Uterus (tissue), 3 donors: ENCODE measurements at regions not wholly inside any gene's neighbourhood (a gene's known extent, or its start where the extent isn't known, plus 50 kb on each side); places are given as distances from the start of the nearest gene placed in this dataset.

ENCODE experiments used
- DNase-seq, 2 donors: peaks; one replicate each; pipeline ENCODE4 v3.0.0-alpha.2; 2019 to 2020
- H3K27ac ChIP-seq, 2 donors: fragments of 200-600 bp; sonication (generic); 1 replicate in 1 of 2; 2 replicates in 1 of 2; pipeline ENCODE4 v1.5.1; 2016 to 2018
- H3K27me3 ChIP-seq, 2 donors: fragments of 200-600 bp; sonication (generic); one replicate each; pipeline ENCODE4 v1.5.1; 2018 to 2019; ENCODE audit warnings: control low read depth in 1 of 2
- H3K36me3 ChIP-seq, 2 donors: fragments of 200-600 bp; sonication (generic); one replicate each; pipeline ENCODE4 v1.5.1; 2019; ENCODE audit warnings: control low read depth in 1 of 2
- H3K4me1 ChIP-seq, 2 donors: fragments of 200-600 bp; sonication (generic); one replicate each; pipeline ENCODE4 v1.5.1; 2018 to 2019; ENCODE audit warnings: control low read depth in 1 of 2
- H3K4me3 ChIP-seq, 2 donors: fragments of 200-600 bp; sonication (generic); 1 replicate in 1 of 2; 2 replicates in 1 of 2; pipeline ENCODE4 v1.5.1; 2018 to 2019; ENCODE audit warnings: mild to moderate bottlenecking in 1 of 2
- H3K9me3 ChIP-seq, 2 donors: fragments of 200-600 bp; sonication (generic); one replicate each; pipeline ENCODE4 v1.5.1; 2019; ENCODE audit warnings: control low read depth in 1 of 2
- CTCF ChIP-seq, 4 experiments: fragments of 200-600 bp in 2 of 4; fragments of 450-650 bp in 2 of 4; sonication (generic) in 2 of 4; IDR thresholded peaks; one replicate each; pipeline ENCODE4 v1.5.1; 2016 to 2019; ENCODE audit warnings: antibody characterized with exemption in 4 of 4, mild to moderate bottlenecking in 2 of 4, moderate library complexity in 1 of 4
- POLR2A ChIP-seq, 2 donors: fragments of 450-650 bp; IDR thresholded peaks; one replicate each; pipeline ENCODE4 v1.6.1; 2016; ENCODE audit warnings: antibody characterized with exemption in 2 of 2, mild to moderate bottlenecking in 1 of 2, moderate library complexity in 1 of 2
- intact Hi-C: fragments of 100-400 bp; cut with DNase I; formaldehyde crosslinking; loops from one replicate; pipeline ENCODE4 v1.15.1; 2023; ENCODE audit warnings: low total_unique reads
- donor health status: DM: yes; HTN: yes; CAD: no.

GRCh38 chr6:4281341-4282293, 146.2 kb upstream of the ECI2 start:
- Histone ChIP-seq H3K27me3 (no peaks in the 10 kb centered on the region), H3K4me3 (peak overlapping the region; percentile 17 to 30), H3K9me3 (no peaks in the 10 kb centered on the region), H3K4me1 (no peaks in the 10 kb centered on the region), H3K36me3 (no peaks in the 10 kb centered on the region), H3K27ac (no peak overlapping the region)
- peak; percentile 45 to 60 (median 51) for TF ChIP-seq CTCF (IDR thresholded peaks at IDR 0.05)
- no peak for TF ChIP-seq POLR2A (IDR thresholded peaks at IDR 0.05)
- intact Hi-C loops, result no loop called here
- DNase-seq, result peak; percentile 37 to 52

- intact Hi-C loops, result no loop called here
- Histone ChIP-seq H3K4me1 (no peaks in the 10 kb centered on the region), H3K27ac (no peak overlapping the region), H3K4me3 (no peak overlapping the region), H3K36me3 (no peaks in the 10 kb centered on the region), H3K9me3 (no peaks in the 10 kb centered on the region), H3K27me3 (no peaks in the 10 kb centered on the region)
- no peak for TF ChIP-seq POLR2A (IDR thresholded peaks at IDR 0.05)
- TF ChIP-seq CTCF (IDR thresholded peaks at IDR 0.05), result no peak
- no peak for DNase-seq
These were observed 145.3 kb upstream of the ECI2 start for GRCh38 chr6:4280707-4281106.

- no peaks in the 10 kb centered on the region for H3K36me3 ChIP-seq
- no peak overlapping the region for H3K27ac ChIP-seq
- no peaks in the 10 kb centered on the region for H3K9me3 ChIP-seq
- intact Hi-C loops, result no loop called here
- TF ChIP-seq CTCF (IDR thresholded peaks at IDR 0.05), result no peak
- TF ChIP-seq POLR2A (IDR thresholded peaks at IDR 0.05), result no peak
- no peak overlapping the region for H3K4me3 ChIP-seq
- no peaks in the 10 kb centered on the region for H3K27me3 ChIP-seq
- no peak for DNase-seq
- H3K4me1 ChIP-seq, result no peaks in the 10 kb centered on the region
These were observed 144.7 kb upstream of the ECI2 start for GRCh38 chr6:4280031-4280430.

GRCh38 chr6:4274382-4275082, 139.2 kb upstream of the ECI2 start:
- no peak overlapping the region for H3K27ac ChIP-seq
- no peaks in the 10 kb centered on the region for H3K36me3 ChIP-seq
- DNase-seq, result no peak
- no peak for TF ChIP-seq CTCF (IDR thresholded peaks at IDR 0.05)
- TF ChIP-seq POLR2A (IDR thresholded peaks at IDR 0.05), result no peak
- H3K27me3 ChIP-seq, result no peaks in the 10 kb centered on the region
- no peaks in the 10 kb centered on the region for H3K9me3 ChIP-seq
- intact Hi-C loops, result no loop called here
- no peaks in the 10 kb centered on the region for H3K4me1 ChIP-seq
- no peak overlapping the region for H3K4me3 ChIP-seq

GRCh38 chr6:4272996-4273395, 137.6 kb upstream of the ECI2 start:
- no peak overlapping the region for H3K27ac ChIP-seq
- TF ChIP-seq CTCF (IDR thresholded peaks at IDR 0.05) (no peak), POLR2A (IDR thresholded peaks at IDR 0.05) (no peak)
- H3K36me3 ChIP-seq, result no peaks in the 10 kb centered on the region
- no peaks in the 10 kb centered on the region for H3K9me3 ChIP-seq
- DNase-seq, result no peak
- intact Hi-C loops, result no loop called here
- no peak overlapping the region for H3K4me3 ChIP-seq
- no peaks in the 10 kb centered on the region for H3K4me1 ChIP-seq
- no peaks in the 10 kb centered on the region for H3K27me3 ChIP-seq
